Motor neuron (in vitro differentiated cells): ENCODE measurements at regions not wholly inside any gene's neighbourhood (a gene's known extent, or its start where the extent isn't known, plus 50 kb on each side); places are given as distances from the start of the nearest gene placed in this dataset.
"Not testable (repeated sequence)": the region's sequence is repeated elsewhere in the genome, so short reads cannot be mapped to it uniquely, and the experiment has no call there.

Experiments used
- ATAC-seq, 8 experiments: fragments of 200-7000 bp; cut with Tn5 transposase; replicated peaks in 6 of 8; 2 replicates each; pipeline ENCODE4 v1.8.0; 2021; ENCODE audit warnings: mild to moderate bottlenecking in 8 of 8, moderate library complexity in 8 of 8
- H3K27ac ChIP-seq, 2 donors: fragments of 250-450 bp; sonication (Bioruptor Pico); 2 replicates each; pipeline ENCODE4 v1.9.0; 2021; ENCODE audit warnings: antibody characterized with exemption in 2 of 2, mild to moderate bottlenecking in 2 of 2, moderate library complexity in 1 of 2
- H3K4me1 ChIP-seq, 2 donors: fragments of 250-450 bp; sonication (Bioruptor Pico); replicated peaks in 1 of 2; 2 replicates each; pipeline ENCODE4 v1.6.1; 2021; ENCODE audit warnings: antibody characterized with exemption in 2 of 2, mild to moderate bottlenecking in 2 of 2, moderate library complexity in 1 of 2
- H3K4me3 ChIP-seq, 5 donors: fragments of 250-450 bp; sonication (Bioruptor Pico); 2 replicates each; pipeline ENCODE4 v1.9.0; 2021; ENCODE audit warnings: antibody characterized with exemption in 5 of 5, mild to moderate bottlenecking in 5 of 5, moderate library complexity in 4 of 5
- whole genome bisulfite sequencing, 10 experiments: fragments of 450-650 bp; shearing (Covaris generic); methylation state at CpG; one replicate each; pipeline ENCODE4 v1.0.0; 2022; 5-methylcytosine and 5-hydroxymethylcytosine counted together
- in situ Hi-C, 9 experiments: fragments of 400-800 bp; cut with MboI; loops; one replicate each; pipeline ENCODE4 v1.15.0; 2021; ENCODE audit warnings: low sequenced_read_pairs in 9 of 9, low pct_unique_long_range_greater_than_20kb in 2 of 9; ENCODE audit not compliant: unreplicated experiment in 9 of 9

DNA sequence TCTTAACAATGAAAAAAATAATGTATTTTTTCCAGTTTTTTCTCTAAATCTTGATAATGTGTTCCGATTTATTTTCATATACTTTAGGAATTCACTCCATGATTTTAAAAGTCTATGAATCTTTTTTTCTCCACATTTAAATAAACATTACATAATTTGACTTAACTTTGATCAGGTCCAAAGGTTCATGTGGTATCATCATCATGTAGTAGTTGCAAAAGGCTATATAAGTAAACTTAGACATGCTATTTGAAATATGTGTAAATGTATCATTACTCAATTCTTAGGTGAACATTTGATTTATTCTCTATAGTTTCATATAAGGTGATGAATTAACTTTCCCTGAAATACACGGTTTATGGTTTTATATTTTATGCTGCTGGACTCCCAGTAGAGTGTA lies 2197.0 kb upstream of the RAG2 start:
- WGBS, 10 experiments = 0 to 100% (median 82%) methylated on average over 1 to 2 of the region's 2 CpGs; no CpG with 5 or more reads in 1 of the 10 experiments
- H3K4me3 ChIP-seq = no peak overlapping the region
- no peaks in the 10 kb centered on the region for H3K4me1 ChIP-seq
- H3K27ac ChIP-seq = no peak overlapping the region
- in situ Hi-C loops = no loop called here
- ATAC-seq = no peak

DNA sequence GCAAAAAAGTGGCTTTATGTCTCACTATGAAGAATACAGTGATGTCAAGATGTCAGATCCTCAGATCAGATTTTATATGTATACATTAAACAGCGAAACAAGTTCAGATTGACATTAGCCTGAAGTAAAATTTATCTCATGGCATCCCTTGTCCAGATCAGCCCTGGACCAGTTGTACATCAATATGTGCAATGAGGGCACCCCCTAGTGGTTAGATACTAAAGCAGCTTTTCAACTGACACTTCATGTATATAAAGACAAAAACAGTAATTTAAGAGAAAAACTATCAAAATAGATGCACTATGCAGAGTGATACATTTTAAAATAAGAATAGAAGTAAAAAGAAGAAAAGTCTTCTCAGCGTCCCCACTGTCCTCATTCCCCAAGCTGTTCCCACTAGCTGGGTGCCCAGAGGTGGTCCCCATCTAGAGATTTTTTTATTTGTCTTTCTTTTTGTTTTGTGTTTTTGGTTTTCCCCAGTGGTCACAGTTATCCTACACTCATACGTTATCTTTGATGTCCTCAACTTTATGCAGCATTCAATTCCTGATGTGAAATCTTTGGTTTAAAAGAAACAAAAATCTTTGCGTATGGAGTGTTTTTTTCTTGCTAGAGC lies 2193.4 kb upstream of the RAG2 start:
- in situ Hi-C loops = no loop called here
- Histone ChIP-seq H3K27ac (no peak overlapping the region), H3K4me1 (no peaks in the 10 kb centered on the region), H3K4me3 (no peak overlapping the region)
- 11 to 33% (median 27%) methylated on average over 2 to 4 of the region's 4 CpGs for WGBS, 10 experiments
- ATAC-seq = peak; percentile 34 to 79 (median 62)

GRCh38 chr11:38788561-38788960 lies 2190.5 kb upstream of the RAG2 start:
- no peaks in the 10 kb centered on the region for H3K4me1 ChIP-seq
- no peak overlapping the region for H3K4me3 ChIP-seq
- ATAC-seq = no peak
- H3K27ac ChIP-seq = no peak overlapping the region
- in situ Hi-C loops = no loop called here

DNA sequence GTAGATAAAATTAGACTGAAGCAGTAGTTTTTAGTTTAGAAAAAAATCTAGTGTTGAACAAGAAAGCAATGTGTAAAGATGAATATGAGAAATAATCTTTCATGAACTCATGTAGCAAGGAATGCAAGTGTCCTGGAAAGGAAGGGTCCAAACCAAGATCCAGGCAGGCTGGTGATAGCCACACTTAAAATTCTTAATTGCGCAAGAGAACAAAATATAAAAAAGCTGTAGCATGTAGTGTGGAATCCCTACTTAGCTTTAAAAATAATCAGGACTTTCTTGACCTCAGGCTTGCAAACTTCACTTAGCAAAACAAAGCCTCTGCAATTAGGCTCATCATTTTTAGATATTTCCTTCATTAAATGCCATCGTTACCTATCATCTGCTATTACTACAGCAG lies 2186.1 kb upstream of the RAG2 start:
- H3K4me3 ChIP-seq = no peak overlapping the region
- 25 to 100% (median 75%) methylated on average over 1 to 2 of the region's 2 CpGs; no CpG with 5 or more reads in 1 of the 10 experiments for WGBS, 10 experiments
- in situ Hi-C loops = no loop called here
- H3K27ac ChIP-seq = no peak overlapping the region
- no peak for ATAC-seq
- H3K4me1 ChIP-seq = no peaks in the 10 kb centered on the region

GRCh38 chr11:38766796-38767195 lies 2168.8 kb upstream of the RAG2 start:
- H3K4me1 ChIP-seq = no peaks in the 10 kb centered on the region
- no peak for ATAC-seq
- no peak overlapping the region for H3K4me3 ChIP-seq
- H3K27ac ChIP-seq = no peak overlapping the region
- in situ Hi-C loops = no loop called here

DNA sequence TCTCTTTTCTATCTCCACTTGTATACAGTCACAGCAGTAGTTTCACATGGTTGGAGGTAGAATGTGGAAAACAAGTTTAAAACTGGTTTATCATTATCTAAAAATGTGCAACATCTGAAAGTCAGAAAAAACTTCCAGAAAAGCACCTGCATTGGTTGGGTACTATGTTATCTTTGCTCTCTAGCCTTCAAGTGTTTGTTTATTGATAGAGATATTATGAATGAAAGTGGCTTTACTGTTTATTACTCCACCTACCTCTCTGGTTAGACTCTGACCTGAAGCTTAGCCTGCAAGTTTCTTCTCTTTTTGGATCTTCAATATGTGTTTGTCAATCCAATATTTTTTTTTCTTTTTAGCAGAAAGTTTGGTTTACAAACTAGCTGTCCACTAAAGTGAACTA lies 2161.4 kb upstream of the RAG2 start:
- Histone ChIP-seq H3K4me1 (no peaks in the 10 kb centered on the region), H3K4me3 (no peak overlapping the region), H3K27ac (no peak overlapping the region)
- in situ Hi-C loops = no loop called here
- no peak for ATAC-seq

DNA sequence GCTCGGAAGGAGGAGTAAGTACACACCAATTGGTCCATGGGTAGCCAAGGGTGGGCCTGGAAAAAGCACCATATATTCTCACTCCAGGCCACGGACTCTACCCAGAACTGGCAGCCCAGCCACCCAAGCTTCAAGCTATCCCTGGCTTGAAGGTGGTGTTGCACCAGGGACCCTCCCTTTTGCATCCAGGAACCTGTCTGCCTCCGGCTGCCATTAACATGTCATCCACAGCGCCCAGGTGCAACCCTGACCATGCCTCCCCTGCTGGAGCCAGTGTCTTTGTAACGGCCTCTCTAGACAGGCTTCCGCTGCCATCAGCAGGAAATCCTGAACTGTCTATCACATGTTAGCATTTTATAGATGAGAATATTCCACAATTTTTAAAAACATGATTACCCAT lies 2158.5 kb upstream of the RAG2 start:
- no peak for ATAC-seq
- 33 to 93% (median 84%) methylated on average over 1 to 5 of the region's 6 CpGs; no CpG with 5 or more reads in 2 of the 10 experiments for WGBS, 10 experiments
- H3K27ac ChIP-seq = no peak overlapping the region
- no peaks in the 10 kb centered on the region for H3K4me1 ChIP-seq
- in situ Hi-C loops = no loop called here
- no peak overlapping the region for H3K4me3 ChIP-seq

DNA sequence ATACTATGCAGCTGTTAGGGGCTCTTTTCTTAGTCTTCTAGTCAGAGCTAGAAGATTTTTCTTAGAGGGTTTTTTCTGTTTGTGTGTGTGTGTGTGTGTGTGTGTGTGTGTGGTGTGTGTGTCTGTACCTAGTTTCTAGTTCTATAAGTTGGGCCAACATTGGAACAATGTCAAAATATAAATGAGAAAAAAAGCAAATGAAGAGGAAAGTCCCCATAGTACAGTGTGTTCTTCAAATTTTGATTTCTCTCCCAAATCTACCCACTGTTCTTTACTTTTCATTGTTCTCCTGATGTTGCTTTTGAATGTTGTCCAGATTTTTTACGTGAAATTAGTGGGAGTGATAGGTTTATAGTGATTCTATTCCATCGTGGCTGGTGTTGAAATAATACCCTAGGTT lies 2153.4 kb upstream of the RAG2 start:
- Histone ChIP-seq H3K4me3 (no peak overlapping the region), H3K27ac (no peak overlapping the region), H3K4me1 (no peaks in the 10 kb centered on the region)
- 0 to 100% (median 0%) methylated on average over 1 to 2 of the region's 2 CpGs; no CpG with 5 or more reads in 1 of the 10 experiments for WGBS, 10 experiments
- ATAC-seq = no peak
- in situ Hi-C loops = no loop called here

- H3K27ac ChIP-seq, H3K4me3 ChIP-seq, H3K4me1 ChIP-seq, ATAC-seq, in situ Hi-C loops: not testable (repeated sequence)
- WGBS, 10 experiments = 0 to 100% (median 0%) methylated on average over 1 of the region's 2 CpGs; no CpG with 5 or more reads in 6 of the 10 experiments
Observed at GRCh38 chr11:38746516-38746915, 2148.5 kb upstream of the RAG2 start.

DNA sequence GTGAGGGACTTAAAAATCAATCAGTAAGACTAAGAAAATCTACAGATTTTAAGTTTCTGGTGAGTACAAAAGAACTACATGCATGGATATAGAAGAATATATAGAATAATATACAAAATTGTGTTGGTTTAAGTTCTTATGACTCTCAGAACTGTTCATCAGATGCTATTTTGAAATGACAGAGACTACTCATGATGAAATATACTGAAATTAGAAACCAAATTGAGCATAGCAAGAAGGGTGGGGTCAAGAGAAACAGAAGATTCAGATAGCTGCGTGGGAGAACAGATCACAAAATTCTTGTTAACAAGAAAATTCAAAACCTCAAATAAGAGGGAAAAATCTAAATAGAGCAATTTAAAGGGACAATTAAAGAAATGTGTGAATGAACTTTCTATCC lies 2125.3 kb upstream of the RAG2 start:
- Histone ChIP-seq H3K27ac (no peak overlapping the region), H3K4me1 (no peaks in the 10 kb centered on the region), H3K4me3 (no peak overlapping the region)
- in situ Hi-C loops = no loop called here
- WGBS, 10 experiments = 0 to 90% (median 22%) methylated on average over 1 of the region's 1 CpG; no CpG with 5 or more reads in 1 of the 10 experiments
- ATAC-seq = no peak

- H3K4me3 ChIP-seq = no peak overlapping the region
- no peak for ATAC-seq
- H3K27ac ChIP-seq = no peak overlapping the region
- H3K4me1 ChIP-seq = no peaks in the 10 kb centered on the region
- in situ Hi-C loops = no loop called here
- WGBS, 10 experiments = 0 to 100% (median 14%) methylated on average over 1 of the region's 1 CpG; no CpG with 5 or more reads in 1 of the 10 experiments
Observed at GRCh38 chr11:38721586-38722315, 2123.7 kb upstream of the RAG2 start.

DNA sequence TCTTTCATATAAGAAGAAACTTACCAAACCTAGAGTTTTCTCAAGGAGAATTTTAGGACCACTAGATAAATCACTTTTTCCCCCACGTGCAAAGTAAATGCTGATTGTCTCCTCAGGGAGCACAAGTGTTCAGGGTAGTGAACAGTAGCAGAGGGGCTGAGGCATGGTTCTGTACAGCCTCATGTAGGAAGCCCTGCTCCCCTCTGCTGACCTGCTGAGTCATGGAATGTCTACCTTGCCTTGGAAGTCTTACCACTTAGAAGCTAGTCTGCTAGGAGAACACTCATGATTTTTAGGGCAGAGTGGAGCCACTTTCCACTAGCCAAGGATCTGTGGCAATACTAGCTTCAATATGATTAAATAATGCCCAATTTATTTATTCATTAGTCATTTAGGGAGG lies 2120.6 kb upstream of the RAG2 start:
- WGBS, 10 experiments = 0 to 82% (median 71%) methylated on average over 1 of the region's 1 CpG; no CpG with 5 or more reads in 5 of the 10 experiments
- Histone ChIP-seq H3K4me3 (no peak overlapping the region), H3K4me1 (no peaks in the 10 kb centered on the region), H3K27ac (no peak overlapping the region)
- in situ Hi-C loops = no loop called here
- ATAC-seq = no peak

- no peak overlapping the region for H3K4me3 ChIP-seq
- H3K27ac ChIP-seq = no peak overlapping the region
- 0 to 88% (median 49%) methylated on average over 1 to 2 of the region's 2 CpGs; no CpG with 5 or more reads in 2 of the 10 experiments for WGBS, 10 experiments
- no peaks in the 10 kb centered on the region for H3K4me1 ChIP-seq
- ATAC-seq = no peak
- in situ Hi-C loops = no loop called here
Observed at GRCh38 chr11:38718049-38718448, 2120.0 kb upstream of the RAG2 start.

DNA sequence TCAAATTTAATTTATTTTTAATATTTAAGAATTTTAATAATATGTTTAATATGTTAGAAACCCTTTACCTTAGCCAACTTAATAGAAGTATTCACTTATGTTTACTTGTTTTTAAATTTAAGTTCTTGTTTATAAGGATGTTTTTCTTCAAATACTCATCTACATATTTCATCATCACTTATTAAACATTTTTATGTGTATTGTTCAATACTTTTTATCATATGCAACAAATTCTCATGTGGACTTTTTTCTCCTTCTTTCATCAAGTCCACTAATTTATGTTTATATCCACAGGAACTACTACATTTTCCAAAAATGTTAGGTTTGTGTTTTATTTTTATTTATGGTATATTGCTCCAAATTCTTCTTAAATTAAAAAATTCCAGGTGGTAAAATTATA lies 2113.1 kb upstream of the RAG2 start:
- H3K4me1 ChIP-seq = no peaks in the 10 kb centered on the region
- in situ Hi-C loops = no loop called here
- H3K27ac ChIP-seq = no peak overlapping the region
- ATAC-seq = no peak
- H3K4me3 ChIP-seq = no peak overlapping the region
